ENCODE measurements at regions not wholly inside any gene's neighbourhood (a gene's known extent, or its start where the extent isn't known, plus 50 kb on each side); places are given as distances from the start of the nearest gene placed in this dataset.

GRCh38 chr4:116397714-116398113 lies 687.7 kb downstream of the TRAM1L1 start:
- no peak for DNase-seq

- DNase-seq: no peak
Observed at GRCh38 chr4:116397291-116397690, 688.1 kb downstream of the TRAM1L1 start.

DNA sequence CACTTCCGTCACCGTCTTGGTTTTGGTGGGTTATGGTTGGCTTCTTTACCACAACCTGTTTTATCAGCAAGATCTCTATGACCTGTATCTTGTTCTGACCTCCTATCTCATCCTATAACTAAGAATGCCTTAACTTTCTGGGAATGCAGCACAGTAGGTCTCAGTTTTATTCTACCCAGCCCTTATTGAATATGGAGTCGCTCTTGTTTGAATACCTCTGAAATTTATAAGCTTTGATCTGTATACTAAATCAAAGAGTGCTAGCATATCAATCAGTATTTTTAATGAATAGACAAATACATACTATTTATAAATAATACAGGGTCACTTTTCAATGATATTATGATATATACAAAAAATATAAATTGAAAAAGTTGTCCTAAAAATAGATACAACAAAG lies 690.0 kb downstream of the TRAM1L1 start:
- no peak for DNase-seq

- no peak for DNase-seq
Observed at GRCh38 chr4:116391020-116391419, 694.4 kb downstream of the TRAM1L1 start.

DNA sequence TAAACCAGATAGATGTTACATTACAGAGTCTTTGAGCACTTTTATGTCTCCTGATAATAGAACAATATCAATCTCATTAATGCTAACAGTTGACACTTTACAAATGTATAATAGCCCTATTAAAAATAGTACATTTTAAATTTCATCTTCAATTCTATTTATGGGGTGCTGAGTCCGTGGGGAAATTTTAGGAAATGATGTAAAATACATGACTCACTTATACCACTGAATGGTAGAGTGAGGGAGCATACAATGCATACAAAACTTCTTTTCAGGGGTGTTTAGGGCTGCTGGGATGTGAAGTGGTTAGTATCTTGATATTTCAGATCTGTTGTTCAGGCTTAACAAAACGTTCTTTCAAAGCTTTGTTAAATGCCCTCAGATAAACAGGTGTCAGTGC lies 696.2 kb downstream of the TRAM1L1 start:
- no peak for DNase-seq

GRCh38 chr4:116387937-116388474 lies 697.4 kb downstream of the TRAM1L1 start:
- DNase-seq: no peak

GRCh38 chr4:116386856-116387255 lies 698.5 kb downstream of the TRAM1L1 start:
- no peak for DNase-seq

- no peak for DNase-seq
Observed at GRCh38 chr4:116385583-116385982, 699.8 kb downstream of the TRAM1L1 start.

- DNase-seq: no peak
Observed at GRCh38 chr4:116374815-116375214, 710.6 kb downstream of the TRAM1L1 start.

- DNase-seq: no peak
Observed at GRCh38 chr4:116362583-116362982, 722.8 kb downstream of the TRAM1L1 start.

DNA sequence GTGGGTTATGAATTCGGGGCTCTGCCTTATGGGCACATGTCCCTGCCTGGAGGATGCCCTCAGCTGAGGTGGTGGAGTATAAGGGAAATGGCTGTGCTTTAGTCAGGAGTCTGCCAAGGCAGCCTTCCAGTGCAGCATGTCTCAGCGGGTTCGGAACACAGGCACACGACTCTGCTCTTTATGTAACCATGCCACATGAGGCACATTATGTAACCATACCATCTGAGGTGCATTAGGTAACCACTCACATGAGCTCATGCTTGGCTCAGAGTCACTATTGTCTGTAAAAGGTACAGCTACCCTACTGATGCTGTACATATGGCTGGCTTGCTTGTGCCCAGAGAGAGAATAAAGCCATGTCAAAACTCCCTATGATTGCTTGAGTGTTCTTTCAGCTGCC lies 723.6 kb downstream of the TRAM1L1 start:
- no peak for DNase-seq

DNA sequence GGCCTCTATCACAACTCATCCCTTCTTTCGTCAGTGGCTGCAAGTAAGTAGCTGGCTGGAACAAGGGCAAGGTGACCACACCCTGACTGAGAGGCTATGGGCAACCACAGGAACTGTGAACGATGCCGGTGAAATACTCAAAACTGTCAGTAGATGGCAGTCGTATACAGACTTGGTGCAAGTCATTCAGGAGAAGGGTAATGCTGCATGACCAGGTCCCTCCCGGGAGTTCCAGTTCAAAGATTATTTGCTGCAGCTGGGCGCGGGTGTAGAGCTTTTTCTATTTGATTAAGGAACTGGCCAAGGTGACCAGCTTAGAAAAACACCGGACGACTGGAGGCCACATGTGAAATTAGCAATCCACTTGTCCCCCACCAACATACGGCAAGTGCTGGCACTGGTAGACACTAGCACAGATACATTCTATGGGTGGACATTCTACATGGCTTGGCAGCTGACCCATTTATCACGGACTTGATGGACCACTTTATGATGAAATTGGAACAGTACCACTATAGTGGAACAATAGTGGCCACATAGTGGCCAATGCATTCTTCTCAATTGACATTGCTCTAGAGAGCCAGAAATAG lies 726.6 kb downstream of the TRAM1L1 start:
- no peak for DNase-seq

DNA sequence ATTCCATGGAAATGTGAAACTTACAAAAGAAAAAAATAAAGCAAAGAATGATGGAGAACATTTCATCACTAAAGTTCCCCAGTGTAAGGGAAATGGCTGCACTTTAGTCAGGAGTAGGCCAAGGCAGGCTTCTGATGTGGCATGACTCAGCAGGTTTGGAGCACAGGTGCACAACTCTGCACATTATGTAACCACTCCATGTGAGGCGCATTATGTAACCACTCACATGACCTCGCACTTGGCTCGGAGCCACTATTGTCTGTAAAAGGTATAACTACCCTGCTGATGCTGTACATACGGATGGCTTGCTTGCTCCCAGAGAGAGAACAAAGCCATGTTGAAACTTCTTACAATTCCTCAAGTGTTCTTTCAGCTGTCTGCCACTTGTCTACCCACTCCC lies 727.6 kb downstream of the TRAM1L1 start:
- no peak for DNase-seq

DNA sequence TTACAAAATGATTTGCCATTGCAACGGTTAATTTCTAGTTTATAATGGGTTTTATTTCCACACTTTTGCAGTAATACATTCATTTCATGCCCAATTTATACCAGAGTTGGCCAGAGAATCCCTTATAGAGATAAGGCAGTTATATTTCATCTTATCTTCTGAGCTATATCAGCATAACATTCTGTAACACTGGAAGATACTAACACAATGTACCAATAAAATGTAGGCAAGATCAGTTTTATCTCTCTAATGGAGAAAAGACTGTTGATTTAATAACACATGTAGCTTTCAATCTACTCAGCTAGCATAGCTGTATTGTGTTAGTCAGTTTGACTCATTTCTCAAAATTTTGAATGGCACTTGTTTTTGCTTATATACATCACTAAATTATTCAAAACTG lies 738.6 kb downstream of the TRAM1L1 start:
- no peak for DNase-seq

DNA sequence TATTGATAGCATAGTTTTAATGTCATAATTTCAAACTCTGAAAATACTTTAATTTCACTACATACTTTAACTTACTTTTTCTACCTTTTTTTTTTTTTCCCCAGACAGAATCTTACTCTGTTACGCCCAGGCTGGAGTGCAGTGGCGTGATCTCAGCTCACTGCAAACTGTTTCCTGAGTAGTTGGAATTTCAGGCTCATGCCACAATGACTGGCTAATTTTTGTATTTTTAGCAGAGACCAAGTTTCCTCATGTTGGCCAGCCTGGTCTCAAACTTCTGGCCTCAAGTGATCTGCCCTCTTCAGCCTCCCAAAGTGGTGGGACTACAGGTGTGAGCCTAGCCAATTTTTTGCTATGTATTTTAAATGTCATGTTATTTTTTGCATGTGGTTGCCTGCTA lies 741.6 kb downstream of the TRAM1L1 start:
- no peak for DNase-seq

DNA sequence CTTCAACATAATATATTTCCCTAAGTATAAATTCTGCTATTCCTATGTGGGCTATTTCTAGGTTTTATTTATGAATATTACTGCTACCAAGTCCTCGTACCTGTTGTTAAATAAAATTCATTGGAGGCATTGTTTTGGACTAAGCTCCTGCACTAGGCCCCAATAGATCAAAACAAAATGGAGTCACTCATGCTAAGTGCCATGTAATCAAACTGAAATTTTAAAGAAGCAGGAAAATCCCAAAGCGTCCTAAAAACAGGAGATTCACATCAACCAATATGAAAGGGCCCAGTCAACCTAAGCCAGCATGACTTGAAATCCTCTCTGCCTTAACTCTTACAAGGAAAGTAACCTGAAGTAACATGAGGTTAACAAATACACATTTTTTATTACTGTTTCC lies 743.2 kb downstream of the TRAM1L1 start:
- DNase-seq: no peak

GRCh38 chr4:116332508-116332907 lies 752.9 kb downstream of the TRAM1L1 start:
- no peak for DNase-seq

GRCh38 chr4:116328261-116328860 lies 757.0 kb downstream of the TRAM1L1 start:
- DNase-seq: no peak

DNA sequence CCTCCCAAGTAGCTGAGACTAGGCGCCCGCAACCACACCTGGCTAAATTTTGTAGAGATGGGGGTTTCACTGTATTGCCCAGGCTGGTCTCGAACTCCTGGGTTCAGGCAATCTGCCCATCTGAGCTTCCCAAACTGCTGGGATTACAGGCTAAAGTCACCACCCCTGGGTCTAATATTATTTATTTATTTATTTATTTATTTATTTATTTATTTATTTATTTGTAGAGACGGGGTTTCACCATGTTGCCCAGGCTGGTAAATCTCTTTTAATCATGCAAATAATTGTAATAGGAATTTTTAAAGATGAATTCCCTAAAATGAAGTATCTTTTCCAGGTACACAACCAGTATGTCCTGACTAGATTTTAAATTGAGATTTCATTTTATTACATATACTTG lies 761.8 kb downstream of the TRAM1L1 start:
- no peak for DNase-seq

DNA sequence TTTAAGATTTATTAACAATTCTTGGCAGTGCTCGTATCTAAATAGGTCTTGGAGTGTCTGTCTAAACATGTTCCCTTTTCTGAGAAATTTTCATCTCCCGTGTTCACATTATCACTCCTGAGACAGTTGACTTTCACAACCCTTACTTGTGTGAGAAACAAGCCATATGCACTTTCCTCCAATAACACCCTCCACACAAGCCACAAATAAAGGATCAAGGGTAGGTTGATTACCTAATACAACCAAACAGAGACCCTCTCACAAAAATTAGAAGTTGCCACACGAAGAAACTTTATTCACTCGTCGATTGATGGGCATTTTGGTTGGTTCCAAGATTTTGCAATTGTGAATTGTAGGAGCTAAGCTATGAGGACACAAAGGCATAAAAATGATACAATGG lies 763.9 kb downstream of the TRAM1L1 start:
- no peak for DNase-seq

- no peak for DNase-seq
Observed at GRCh38 chr4:116320859-116321258, 764.5 kb downstream of the TRAM1L1 start.

- DNase-seq: no peak
Observed at GRCh38 chr4:116303736-116304188, 781.6 kb downstream of the TRAM1L1 start.

- DNase-seq: no peak
Observed at GRCh38 chr4:116302990-116303735, 782.2 kb downstream of the TRAM1L1 start.

DNA sequence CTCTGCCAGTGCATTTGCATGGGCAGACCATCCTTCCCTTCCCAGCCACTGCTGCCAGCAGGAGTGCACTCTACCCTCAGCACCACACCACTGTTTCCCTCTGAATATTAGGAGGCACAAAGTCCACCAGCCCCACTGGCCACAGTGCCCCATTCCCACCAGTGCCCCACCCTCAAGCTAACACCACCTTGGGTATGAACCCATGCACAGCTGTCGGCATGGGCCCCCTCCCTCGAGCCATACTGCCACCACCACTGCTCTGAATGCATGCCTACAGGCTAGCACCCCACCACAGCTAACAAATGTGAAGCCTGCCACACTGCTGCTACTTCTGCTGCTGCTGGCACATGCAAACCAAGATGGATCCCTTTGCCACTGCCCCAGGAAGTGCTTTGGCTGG lies 810.4 kb downstream of the TRAM1L1 start:
- no peak for DNase-seq

All from NCI-H1105 (cell line).